Hematopoietic multipotent progenitor cell treated with erythropoietin and hydrocortisone succinate and interleukin-3 and kit ligand, for 15 days (in vitro differentiated cells): ENCODE measurements at regions not wholly inside any gene's neighbourhood (a gene's known extent, or its start where the extent isn't known, plus 50 kb on each side); places are given as distances from the start of the nearest gene placed in this dataset.

Source experiments
- DNase-seq: peaks from one replicate; pipeline ENCODE4 v3.0.0-alpha.2; 2015; ENCODE audit warnings: low spot score

GRCh38 chr4:163622379-163623035 lies 128.0 kb downstream of the TMA16 start:
- DNase-seq: no peak

- DNase-seq: no peak
These were observed 129.3 kb downstream of the TMA16 start for GRCh38 chr4:163623787-163624186.

GRCh38 chr4:163624727-163625126 lies 130.2 kb downstream of the TMA16 start:
- DNase-seq: no peak

GRCh38 chr4:163631288-163631687 lies 136.8 kb downstream of the TMA16 start:
- DNase-seq: no peak

GRCh38 chr4:163638909-163639308 lies 144.4 kb downstream of the TMA16 start:
- no peak for DNase-seq

GRCh38 chr4:163649557-163650091 lies 155.1 kb downstream of the TMA16 start:
- no peak for DNase-seq

GRCh38 chr4:163651761-163652160 lies 157.3 kb downstream of the TMA16 start:
- no peak for DNase-seq

- DNase-seq: no peak
These were observed 160.1 kb downstream of the TMA16 start for GRCh38 chr4:163654621-163655020.

GRCh38 chr4:163660636-163661035 lies 166.1 kb downstream of the TMA16 start:
- DNase-seq: no peak

GRCh38 chr4:163662768-163663167 lies 168.3 kb downstream of the TMA16 start:
- DNase-seq: no peak

GRCh38 chr4:163663454-163664225 lies 169.2 kb downstream of the TMA16 start:
- no peak for DNase-seq

- no peak for DNase-seq
These were observed 170.6 kb downstream of the TMA16 start for GRCh38 chr4:163665101-163665500.

- DNase-seq: no peak
These were observed 171.2 kb downstream of the TMA16 start for GRCh38 chr4:163665521-163666331.

GRCh38 chr4:163666332-163666873 lies 171.9 kb downstream of the TMA16 start:
- no peak for DNase-seq

GRCh38 chr4:163672751-163673150 lies 178.3 kb downstream of the TMA16 start:
- no peak for DNase-seq

GRCh38 chr4:163673848-163674697 lies 179.6 kb downstream of the TMA16 start:
- DNase-seq: no peak

- no peak for DNase-seq
These were observed 184.7 kb downstream of the TMA16 start for GRCh38 chr4:163679189-163679588.

GRCh38 chr4:163680386-163681098 lies 186.1 kb downstream of the TMA16 start:
- no peak for DNase-seq

GRCh38 chr4:163681208-163681821 lies 186.8 kb downstream of the TMA16 start:
- DNase-seq: peak; percentile 55

- no peak for DNase-seq
These were observed 194.4 kb downstream of the TMA16 start for GRCh38 chr4:163688856-163689255.
